HG03521 (cell line): ENCODE measurements at regions not wholly inside any gene's neighbourhood (a gene's known extent, or its start where the extent isn't known, plus 50 kb on each side); places are given as distances from the start of the nearest gene placed in this dataset.
A peak's percentile ranks its signal among the peaks of the same experiment; 100 is the strongest.

Experiments
- ATAC-seq: cut with Tn5 transposase; IDR thresholded peaks from one replicate; pipeline ENCODE4 v1.9.1; 2021; ENCODE audit warnings: mild to moderate bottlenecking, moderate library complexity; ENCODE audit not compliant: unreplicated experiment

- ATAC-seq = no peak
Measured at GRCh38 chr9:16025627-16026026, 472.8 kb downstream of the CCDC171 start.

GRCh38 chr9:16026886-16027285 is 474.0 kb downstream of the CCDC171 start:
- ATAC-seq = no peak

- no peak for ATAC-seq
Measured at GRCh38 chr9:16028548-16028947, 475.7 kb downstream of the CCDC171 start.

GRCh38 chr9:16029046-16029615 is 476.3 kb downstream of the CCDC171 start:
- ATAC-seq = no peak

- ATAC-seq = no peak
Measured at GRCh38 chr9:16029796-16030363, 477.0 kb downstream of the CCDC171 start.

GRCh38 chr9:16030528-16031185 is 477.8 kb downstream of the CCDC171 start:
- peak; percentile 91 for ATAC-seq

GRCh38 chr9:16031486-16031885 is 478.6 kb downstream of the CCDC171 start:
- no peak for ATAC-seq

- ATAC-seq = no peak
Measured at GRCh38 chr9:16031971-16032370, 479.1 kb downstream of the CCDC171 start.

- ATAC-seq = no peak
Measured at GRCh38 chr9:16032799-16033198, 480.0 kb downstream of the CCDC171 start.

GRCh38 chr9:16033253-16033652 is 480.4 kb downstream of the CCDC171 start:
- ATAC-seq = no peak

- no peak for ATAC-seq
Measured at GRCh38 chr9:16033921-16034691, 481.3 kb downstream of the CCDC171 start.

- ATAC-seq = peak; percentile 70
Measured at GRCh38 chr9:16039218-16039987, 486.6 kb downstream of the CCDC171 start.

- no peak for ATAC-seq
Measured at GRCh38 chr9:16039988-16040761, 487.3 kb downstream of the CCDC171 start.

GRCh38 chr9:16043756-16044578 is 491.1 kb downstream of the CCDC171 start:
- no peak for ATAC-seq

GRCh38 chr9:16044579-16044881 is 491.7 kb downstream of the CCDC171 start:
- no peak for ATAC-seq

- ATAC-seq = no peak
Measured at GRCh38 chr9:16045651-16046280, 492.9 kb downstream of the CCDC171 start.

GRCh38 chr9:16046713-16047112 is 493.9 kb downstream of the CCDC171 start:
- no peak for ATAC-seq

- no peak for ATAC-seq
Measured at GRCh38 chr9:16048129-16048528, 495.3 kb downstream of the CCDC171 start.

GRCh38 chr9:16052146-16052545 is 499.3 kb downstream of the CCDC171 start:
- no peak for ATAC-seq
